ENCODE measurements at regions not wholly inside any gene's neighbourhood (a gene's known extent, or its start where the extent isn't known, plus 50 kb on each side); places are given as distances from the start of the nearest gene placed in this dataset.

GRCh38 chr12:63064080-63064479 is 86.9 kb downstream of the AVPR1A start:
- no peak for TF ChIP-seq TCF4 (CRISPR knock-in tag; IDR thresholded peaks at IDR 0.05; ENCODE audit: borderline replicate concordance)
- no peak for TF ChIP-seq ZNF70 (CRISPR knock-in tag; IDR thresholded peaks at IDR 0.05)
- no peak for TF ChIP-seq ZNF8 (CRISPR knock-in tag; IDR thresholded peaks at IDR 0.05)
- TF ChIP-seq CSDC2 (CRISPR knock-in tag; IDR thresholded peaks at IDR 0.05): no peak
- no peak for TF ChIP-seq ZC3H10 (CRISPR knock-in tag; IDR thresholded peaks at IDR 0.05)
- TF ChIP-seq ZFP30 (CRISPR knock-in tag; IDR thresholded peaks at IDR 0.05): no peak
- TF ChIP-seq SNAI2 (CRISPR knock-in tag; IDR thresholded peaks at IDR 0.05): no peak
- no peak for TF ChIP-seq ZNF565 (CRISPR knock-in tag; conservative IDR thresholded peaks at IDR 0.05; ENCODE audit: low read depth)
- no peak for TF ChIP-seq POU6F1 (CRISPR knock-in tag; IDR thresholded peaks at IDR 0.05; ENCODE audit: borderline replicate concordance, low read depth)
- no peak for TF ChIP-seq CREB5 (CRISPR knock-in tag; IDR thresholded peaks at IDR 0.05; ENCODE audit: low read depth)
- TF ChIP-seq ESRRG (CRISPR knock-in tag; IDR thresholded peaks at IDR 0.05): no peak
- TF ChIP-seq ARNTL (CRISPR knock-in tag; IDR thresholded peaks at IDR 0.05; ENCODE audit: borderline replicate concordance, low read depth): no peak
- TF ChIP-seq ZFP3 (CRISPR knock-in tag; IDR thresholded peaks at IDR 0.05): no peak
- TF ChIP-seq ISL1 (CRISPR knock-in tag; IDR thresholded peaks at IDR 0.05): no peak
- TF ChIP-seq CSRNP3 (CRISPR knock-in tag; IDR thresholded peaks at IDR 0.05): no peak
- ATAC-seq: no peak

GRCh38 chr12:63056649-63057048 is 94.4 kb downstream of the AVPR1A start:
- TF ChIP-seq ISL1 (CRISPR knock-in tag; IDR thresholded peaks at IDR 0.05) (no peak), RARB (CRISPR knock-in tag; IDR thresholded peaks at IDR 0.05) (no peak), TCF4 (CRISPR knock-in tag; IDR thresholded peaks at IDR 0.05; ENCODE audit: borderline replicate concordance) (no peak), CSRNP3 (CRISPR knock-in tag; IDR thresholded peaks at IDR 0.05) (no peak), TOX (CRISPR knock-in tag; IDR thresholded peaks at IDR 0.05; ENCODE audit: borderline replicate concordance) (no peak)
- no peak for ATAC-seq

GRCh38 chr12:63052696-63053095 is 98.3 kb downstream of the AVPR1A start:
- no peak for TF ChIP-seq POU6F1 (CRISPR knock-in tag; IDR thresholded peaks at IDR 0.05; ENCODE audit: borderline replicate concordance, low read depth)
- TF ChIP-seq ZC3H10 (CRISPR knock-in tag; IDR thresholded peaks at IDR 0.05): no peak
- no peak for TF ChIP-seq ISL1 (CRISPR knock-in tag; IDR thresholded peaks at IDR 0.05)
- no peak for TF ChIP-seq SNAI2 (CRISPR knock-in tag; IDR thresholded peaks at IDR 0.05)
- TF ChIP-seq RARB (CRISPR knock-in tag; IDR thresholded peaks at IDR 0.05): no peak
- TF ChIP-seq PATZ1 (CRISPR knock-in tag; IDR thresholded peaks at IDR 0.05; ENCODE audit: borderline replicate concordance): no peak
- no peak for TF ChIP-seq ESRRG (CRISPR knock-in tag; IDR thresholded peaks at IDR 0.05)
- ATAC-seq: no peak

GRCh38 chr12:63047146-63047545 is 103.9 kb downstream of the AVPR1A start:
- ATAC-seq: no peak
- TF ChIP-seq ESRRG (CRISPR knock-in tag; IDR thresholded peaks at IDR 0.05) (no peak), TCF4 (CRISPR knock-in tag; IDR thresholded peaks at IDR 0.05; ENCODE audit: borderline replicate concordance) (no peak), TSHZ2 (CRISPR knock-in tag; IDR thresholded peaks at IDR 0.05) (no peak)

Data from SK-N-SH treated with all-trans-retinoic acid at 6 μM for 48 hours (cell line).